ENCODE measurements at regions not wholly inside any gene's neighbourhood (a gene's known extent, or its start where the extent isn't known, plus 50 kb on each side); places are given as distances from the start of the nearest gene placed in this dataset.

- no peak for TF ChIP-seq POLR2AphosphoS5 (IDR thresholded peaks at IDR 0.05; ENCODE audit: borderline replicate concordance, low read depth, low read length)
- TF ChIP-seq EZH2 (IDR thresholded peaks at IDR 0.05) = no peak
Observed at GRCh38 chr1:55544826-55545225, 329.7 kb upstream of the USP24 start.
